Stimulated activated CD8-positive, alpha-beta memory T cell treated with anti-CD3 and anti-CD28 coated beads, Interleukin-4, amount 100 ng/mL, for 48 hours (primary cell): ENCODE measurements at regions not wholly inside any gene's neighbourhood (a gene's known extent, or its start where the extent isn't known, plus 50 kb on each side); places are given as distances from the start of the nearest gene placed in this dataset.
"Not testable (repeated sequence)": the region's sequence is repeated elsewhere in the genome, so short reads cannot be mapped to it uniquely, and the experiment has no call there.

Experiments used
- DNase-seq: peaks from one replicate; pipeline ENCODE4 v3.0.0-alpha.2; 2020

DNA sequence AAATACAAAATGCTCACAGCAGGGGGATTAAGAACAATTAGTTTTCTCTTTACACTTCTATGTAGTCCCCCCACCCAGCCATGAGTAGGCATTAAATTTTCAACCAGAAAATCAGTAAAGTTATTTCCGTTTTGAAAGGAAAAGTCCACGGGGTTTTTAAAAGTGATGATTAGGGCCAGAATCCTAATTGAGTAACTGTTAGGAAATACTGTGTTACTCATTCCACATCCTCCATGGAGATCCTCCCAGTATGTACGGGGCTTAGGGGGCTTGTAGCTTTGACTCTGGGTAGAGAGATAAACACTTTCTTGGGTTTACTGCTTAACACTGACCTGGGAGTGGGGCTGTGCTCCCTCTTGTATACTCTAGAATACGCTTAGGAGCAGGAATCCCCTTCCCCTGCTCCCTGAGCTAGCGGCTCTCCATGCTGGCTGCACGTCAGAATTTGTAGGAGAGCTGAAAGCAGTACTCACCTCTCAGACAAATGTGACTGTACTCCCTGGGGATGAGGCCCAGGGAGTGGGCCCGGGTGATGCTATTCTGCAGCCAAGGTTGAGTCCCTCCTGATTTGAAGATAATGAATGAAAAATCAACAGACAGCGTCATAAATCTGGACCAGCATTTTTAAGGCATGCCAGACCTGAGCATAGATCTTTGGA, 100.5 kb downstream of the SLC4A3 start:
- no peak for DNase-seq

- DNase-seq: no peak
Measured at GRCh38 chr2:219728991-219729487, 101.6 kb downstream of the SLC4A3 start.

DNA sequence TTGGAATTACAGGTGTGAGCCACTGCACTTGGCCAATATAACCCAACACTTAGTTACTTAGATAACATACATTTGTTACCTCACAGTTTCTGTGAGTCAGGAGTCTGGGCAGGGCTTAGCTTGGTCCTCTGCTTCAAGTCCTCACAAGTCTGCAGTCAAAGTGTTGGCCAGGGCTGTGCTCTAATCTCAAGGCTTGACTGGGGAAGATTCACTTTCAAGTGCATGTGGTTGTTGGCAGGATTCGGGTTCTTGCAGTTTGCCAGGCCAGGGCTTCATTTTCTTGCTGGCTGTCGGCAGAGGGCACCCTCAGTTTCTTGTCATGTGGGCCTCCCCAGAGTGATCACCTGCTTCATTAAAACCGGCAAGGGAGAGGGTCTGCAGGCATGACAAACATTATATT, 103.7 kb downstream of the SLC4A3 start:
- no peak for DNase-seq

GRCh38 chr2:219733106-219733505, 105.7 kb downstream of the SLC4A3 start:
- DNase-seq: no peak

DNA sequence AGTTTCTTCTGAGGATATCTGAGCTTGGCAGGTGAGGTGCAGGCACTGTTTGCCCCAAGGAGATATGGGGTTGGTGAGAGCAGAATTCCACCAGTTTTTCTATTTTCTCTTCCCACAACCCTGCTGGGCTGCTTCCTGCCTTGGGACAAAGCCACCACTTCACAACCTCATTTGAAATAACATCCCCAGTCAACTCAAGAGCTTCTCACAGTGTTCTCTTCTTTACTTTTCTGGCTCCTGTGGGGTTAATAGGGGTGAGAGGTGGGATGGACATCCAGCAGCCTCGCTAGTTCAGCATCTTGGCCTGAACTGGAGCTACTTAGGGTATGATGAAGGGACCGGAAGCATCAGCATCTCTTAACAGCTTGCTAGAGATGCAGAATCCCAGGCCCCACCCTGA, 106.3 kb downstream of the SLC4A3 start:
- no peak for DNase-seq

GRCh38 chr2:219736209-219736608, 108.8 kb downstream of the SLC4A3 start:
- DNase-seq: no peak

DNA sequence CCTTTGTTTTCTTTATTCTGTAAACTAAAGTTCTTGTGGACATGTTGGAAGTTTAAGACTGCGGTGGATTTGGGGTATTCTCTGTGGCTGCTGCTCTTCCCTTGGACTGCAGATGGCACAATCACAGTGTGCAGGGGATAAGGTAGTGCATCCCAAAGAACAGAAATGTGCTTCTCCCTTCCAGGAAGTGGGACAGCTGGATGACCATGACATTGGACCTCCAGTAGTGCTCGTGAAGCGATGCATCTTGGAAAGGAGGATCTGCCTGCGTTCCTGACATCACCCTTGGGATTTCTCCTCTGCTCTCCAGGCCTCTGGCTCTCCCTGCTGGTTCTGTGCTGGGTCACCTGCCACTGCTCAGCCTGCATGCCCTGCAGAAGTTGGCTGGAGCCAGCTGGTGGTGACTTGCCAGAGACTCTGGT, 109.9 kb downstream of the SLC4A3 start:
- DNase-seq: no peak

DNA sequence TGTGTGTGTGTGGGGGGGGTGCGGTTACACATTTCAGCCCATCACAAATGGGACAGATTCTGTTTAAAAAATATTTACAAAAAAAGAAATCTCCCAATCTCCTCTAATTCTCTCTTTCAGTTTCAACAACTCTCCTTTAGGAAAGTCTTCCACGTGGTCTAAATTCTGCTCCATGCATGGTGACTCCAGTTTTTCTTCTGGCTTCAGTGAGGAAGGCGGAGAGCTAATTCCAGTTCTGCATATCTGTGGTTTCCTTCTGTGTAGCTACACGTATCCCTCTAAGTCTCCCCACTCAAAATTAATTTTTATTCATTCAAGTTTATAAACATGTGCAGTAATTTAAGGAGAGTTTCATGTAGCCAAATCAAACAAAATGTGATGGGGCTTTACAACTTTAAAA, 111.6 kb downstream of the SLC4A3 start:
- DNase-seq: no peak

DNA sequence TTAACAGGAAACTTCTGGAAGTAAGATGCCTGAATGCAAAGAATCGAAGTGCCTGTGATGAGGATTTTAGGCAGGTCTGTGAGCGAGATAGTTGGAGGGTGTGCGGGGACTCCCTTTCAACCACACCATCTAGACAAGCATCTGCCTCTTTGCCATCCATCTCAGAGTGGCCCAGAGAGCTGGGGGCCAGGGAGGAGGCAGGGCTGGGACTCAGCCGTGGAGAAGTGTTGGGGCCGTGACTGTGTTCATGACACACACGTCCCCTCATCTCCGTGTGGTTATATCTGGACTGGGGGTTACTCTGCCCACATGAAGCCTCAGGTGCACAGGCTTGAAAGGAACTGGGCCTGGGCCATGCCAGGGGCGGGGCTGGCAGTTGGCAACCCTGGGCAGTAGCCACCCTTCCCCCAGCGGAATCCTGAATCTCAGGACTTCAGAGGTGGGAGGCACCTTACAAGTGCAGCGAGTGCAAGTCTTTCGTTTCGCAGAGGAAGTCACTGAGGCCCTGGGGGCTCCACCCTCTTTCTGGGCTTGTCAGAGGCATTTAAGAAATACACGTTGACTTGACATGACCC, 112.5 kb downstream of the SLC4A3 start:
- no peak for DNase-seq

DNA sequence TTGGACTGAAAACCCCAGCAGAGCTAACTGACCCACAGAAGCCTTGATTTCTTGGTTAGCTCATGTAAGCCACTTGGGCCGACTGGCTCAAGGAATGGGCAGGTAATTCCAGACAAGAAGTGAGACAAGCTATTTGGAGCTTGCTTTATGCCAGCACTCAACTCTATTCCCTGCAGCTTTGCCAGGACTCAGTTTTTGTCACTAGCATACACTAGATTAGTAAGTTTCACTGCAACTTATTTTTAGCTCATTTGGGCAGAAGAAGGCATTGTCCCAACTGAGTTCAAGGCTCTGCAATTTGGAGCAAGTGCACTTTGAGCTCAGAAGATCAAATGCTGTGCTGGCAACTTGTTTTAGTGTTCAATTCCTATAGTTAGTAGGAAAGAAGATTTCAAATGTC, 116.1 kb downstream of the SLC4A3 start:
- no peak for DNase-seq

- DNase-seq: no peak
Measured at GRCh38 chr2:219744066-219744465, 116.6 kb downstream of the SLC4A3 start.

DNA sequence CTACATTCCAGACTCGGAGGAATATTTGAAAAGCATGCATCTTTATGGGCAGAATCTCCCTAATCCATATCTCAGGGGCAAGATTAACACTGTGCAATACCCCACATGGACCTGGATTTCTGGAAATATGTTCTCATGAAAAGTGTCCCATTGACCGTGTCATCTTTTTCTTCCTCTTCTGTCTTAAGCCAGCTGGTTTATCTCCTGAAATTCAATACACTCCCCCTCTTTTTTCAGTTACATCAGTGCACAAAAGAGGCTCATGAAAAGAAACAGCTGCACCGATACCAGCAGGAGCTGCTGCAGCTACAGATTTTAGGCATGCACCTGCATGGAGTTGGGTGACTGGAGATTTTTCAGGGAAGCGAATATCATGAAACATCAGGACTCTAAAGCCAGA, 117.2 kb downstream of the SLC4A3 start:
- no peak for DNase-seq

- DNase-seq: no peak
Measured at GRCh38 chr2:219747637-219748036, 120.2 kb downstream of the SLC4A3 start.

DNA sequence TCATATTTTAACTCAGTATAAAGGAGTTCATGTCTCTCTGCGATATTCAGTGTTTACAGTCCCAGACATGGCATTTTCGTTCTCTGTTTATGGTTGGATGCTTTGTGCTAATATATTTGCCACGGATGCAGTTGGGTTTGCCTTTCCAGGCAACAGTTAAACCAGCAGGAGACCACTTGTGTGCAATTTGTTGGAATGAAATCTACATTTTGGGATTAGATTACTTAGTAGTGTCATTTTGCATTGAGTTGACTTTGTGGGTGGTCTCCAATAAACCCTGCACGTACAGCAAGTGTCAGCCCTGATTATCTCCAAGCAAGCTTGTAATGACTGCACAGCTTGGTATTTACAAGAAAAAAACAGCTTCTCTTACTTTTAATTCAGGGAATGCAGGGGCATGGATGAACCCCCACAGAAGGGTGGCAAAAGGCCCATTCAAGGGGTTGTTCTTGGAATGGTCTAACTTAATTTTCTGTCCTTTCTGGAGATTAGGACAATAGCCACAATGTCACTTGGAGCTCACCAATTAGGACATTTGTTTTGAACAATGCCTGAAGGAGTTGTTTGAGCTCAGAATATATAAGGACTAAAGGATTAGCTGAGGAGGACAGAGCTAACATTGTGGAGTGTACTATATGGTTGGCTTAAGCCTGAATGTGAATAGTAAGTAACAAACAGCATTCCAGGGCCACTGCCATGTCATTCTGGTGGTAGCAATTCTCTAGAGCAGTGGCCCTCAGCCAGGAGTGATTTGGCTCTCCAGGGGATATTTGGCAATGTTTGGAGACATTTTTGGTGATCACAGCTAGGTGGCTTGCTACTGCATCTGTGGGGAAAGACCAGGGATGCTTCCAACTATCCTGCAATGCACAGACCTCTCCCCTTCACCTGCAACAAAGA, 121.5 kb downstream of the SLC4A3 start:
- DNase-seq: no peak

GRCh38 chr2:219751121-219751520, 123.7 kb downstream of the SLC4A3 start:
- not testable (repeated sequence) for DNase-seq

- no peak for DNase-seq
Measured at GRCh38 chr2:219752726-219753125, 125.3 kb downstream of the SLC4A3 start.

GRCh38 chr2:219758907-219759680, 131.7 kb downstream of the SLC4A3 start:
- DNase-seq: no peak

DNA sequence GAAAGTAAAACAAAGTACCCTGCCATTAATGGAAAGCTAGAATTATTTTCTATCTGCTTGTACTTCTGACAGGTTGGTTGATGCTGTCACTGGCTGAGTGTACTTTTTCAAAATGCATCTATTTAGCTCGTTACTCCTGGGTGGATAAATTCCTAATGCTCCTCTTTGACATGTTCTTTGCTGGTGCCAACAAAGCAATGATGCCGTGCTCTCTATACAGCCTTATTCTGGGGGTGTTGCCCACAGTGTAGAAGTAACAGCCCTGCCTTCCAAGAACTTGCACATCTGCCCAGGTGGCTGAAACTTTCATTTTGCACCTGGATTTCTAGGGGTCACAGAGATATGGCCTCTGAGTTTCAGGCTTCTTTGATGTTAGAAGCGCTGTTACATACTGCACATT, 132.4 kb downstream of the SLC4A3 start:
- no peak for DNase-seq

GRCh38 chr2:219765231-219765911, 137.9 kb downstream of the SLC4A3 start:
- no peak for DNase-seq

GRCh38 chr2:219766658-219767057, 139.2 kb downstream of the SLC4A3 start:
- no peak for DNase-seq

DNA sequence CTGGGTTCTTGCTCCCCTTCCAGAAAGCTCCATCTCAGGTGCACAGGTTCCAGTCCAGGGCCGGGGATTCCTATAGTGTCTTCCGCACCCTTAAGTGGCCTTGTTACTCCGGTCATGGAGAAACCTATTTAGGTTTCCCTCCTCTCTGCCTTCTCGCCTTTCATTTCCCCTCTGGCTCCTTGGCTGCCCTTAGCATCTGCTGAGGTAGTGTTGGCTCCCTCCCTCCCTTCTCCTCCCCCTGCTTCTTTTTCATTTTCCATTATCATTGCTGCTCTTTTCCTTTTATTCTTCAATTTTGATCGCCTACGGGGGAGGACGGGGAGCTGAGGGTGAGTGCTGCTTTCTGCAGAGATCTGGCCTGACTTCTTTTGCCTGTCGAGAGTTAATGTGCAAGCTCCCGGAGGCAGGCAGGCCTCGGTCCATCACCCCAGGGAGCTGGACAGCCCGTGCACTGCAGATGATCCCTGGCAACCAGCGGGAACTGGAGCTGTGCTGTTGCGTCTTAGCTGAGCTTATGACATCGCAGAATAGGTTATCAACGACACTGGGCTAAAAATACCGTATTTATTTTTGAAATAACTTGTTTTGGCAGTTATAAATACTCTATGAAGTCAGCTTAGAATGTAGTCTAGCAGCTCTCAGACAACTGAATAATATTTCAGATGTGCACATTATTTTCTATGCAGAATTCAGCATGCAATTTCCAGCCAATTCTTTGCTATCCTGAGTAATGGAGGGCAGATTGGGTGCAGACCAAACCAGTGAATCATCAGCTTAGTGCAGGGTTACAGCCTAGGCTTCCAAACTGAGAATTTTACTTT, 141.9 kb downstream of the SLC4A3 start:
- DNase-seq: no peak
